ENCODE measurements at regions not wholly inside any gene's neighbourhood (a gene's known extent, or its start where the extent isn't known, plus 50 kb on each side); places are given as distances from the start of the nearest gene placed in this dataset.

- peaks cover 2 to 9% of the 10 kb centered on the region in 2 experiments; a peak in 1 of 5 replicates for H3K27me3 ChIP-seq (ENCODE audit: control insufficient read depth in 2 of 2, insufficient read depth in 2 of 2, low read length in 2 of 2)
- FAIRE-seq (no peak), DNase-seq (ENCODE audit: extremely low read depth in 1 of 4, low spot score in 3 of 4) (no peak), ATAC-seq (no peak)
- no peaks in the 10 kb centered on the region for H3K4me1 ChIP-seq (replicated peaks in 1 of 2; ENCODE audit: control insufficient read depth in 2 of 2, insufficient read depth in 2 of 2, low read length in 2 of 2)
- intact Hi-C loops (cut with micrococcal nuclease) (no loop called here), in situ Hi-C loops (cut with MboI) (no loop called here)
- no peak overlapping the region for H3K4me3 ChIP-seq
- ChIA-PET CTCF (ENCODE audit: low intra/inter-chr PET ratio) (no interaction called here), POLR2A (no interaction called here)
- no peak overlapping the region for H3K27ac ChIP-seq (ENCODE audit: extremely low read depth, low read depth, low read length)
- no peak overlapping the region for H2AFZ ChIP-seq (ENCODE audit: low read depth, low read length)
- H3K9me1 ChIP-seq (ENCODE audit: control insufficient read depth, insufficient read depth, low read length): no peaks in the 10 kb centered on the region
- no peaks in the 10 kb centered on the region for H3K36me3 ChIP-seq (ENCODE audit: control insufficient read depth, insufficient read depth, low read length)
- H3K9me3 ChIP-seq (replicated peaks; ENCODE audit: control insufficient read depth, insufficient read depth, low read depth, low read length): no peaks in the 10 kb centered on the region
- no peak overlapping the region for H3K4me2 ChIP-seq (ENCODE audit: insufficient read depth, low read length)
- TF ChIP-seq E2F5 (CRISPR knock-in tag; IDR thresholded peaks at IDR 0.05): no peak
- TF ChIP-seq NFE2L1 (tag; IDR thresholded peaks at IDR 0.05; ENCODE audit: borderline replicate concordance, low read depth): no peak
- no peak for TF ChIP-seq GATAD2A (IDR thresholded peaks at IDR 0.05)
- H3K9ac ChIP-seq (ENCODE audit: insufficient read depth in 1 of 2, low read depth in 2 of 2, low read length in 2 of 2): no peak overlapping the region
- H3K79me2 ChIP-seq (ENCODE audit: control insufficient read depth, insufficient read depth, low read length): no peaks in the 10 kb centered on the region
- BruUV-seq (replicated peaks): no TSS peak
- WGBS (ENCODE audit: insufficient coverage, low coverage, missing lambda C conversion rate): 0% methylated on average over 1 of the region's 1 CpG
- no peaks in the 10 kb centered on the region for H4K20me1 ChIP-seq (replicated peaks; ENCODE audit: control insufficient read depth, insufficient read depth, low read length)
These were observed 616.7 kb upstream of the ID2 start for GRCh38 chr2:8065191-8065590.

- no peaks in the 10 kb centered on the region for H3K27me3 ChIP-seq (ENCODE audit: control insufficient read depth in 2 of 2, insufficient read depth in 2 of 2, low read length in 2 of 2)
- H3K9ac ChIP-seq (ENCODE audit: insufficient read depth in 1 of 2, low read depth in 2 of 2, low read length in 2 of 2): no peak overlapping the region
- H3K36me3 ChIP-seq (ENCODE audit: control insufficient read depth, insufficient read depth, low read length): no peaks in the 10 kb centered on the region
- in situ Hi-C loops (cut with MboI) (no loop called here), intact Hi-C loops (cut with micrococcal nuclease) (no loop called here)
- H3K79me2 ChIP-seq (ENCODE audit: control insufficient read depth, insufficient read depth, low read length): no peaks in the 10 kb centered on the region
- no peaks in the 10 kb centered on the region for H3K9me3 ChIP-seq (replicated peaks; ENCODE audit: control insufficient read depth, insufficient read depth, low read depth, low read length)
- H3K9me1 ChIP-seq (ENCODE audit: control insufficient read depth, insufficient read depth, low read length): no peaks in the 10 kb centered on the region
- no peak for ATAC-seq
- CTCF ChIA-PET (ENCODE audit: low intra/inter-chr PET ratio): no interaction called here
- no peak overlapping the region for H3K4me3 ChIP-seq
- no peak overlapping the region for H3K27ac ChIP-seq (ENCODE audit: extremely low read depth, low read depth, low read length)
- WGBS (ENCODE audit: insufficient coverage, low coverage, missing lambda C conversion rate): 3% methylated on average over 9 of the region's 15 CpGs
- FAIRE-seq: no peak
- no peak for DNase-seq (ENCODE audit: extremely low read depth in 1 of 4, low spot score in 3 of 4)
- no peaks in the 10 kb centered on the region for H4K20me1 ChIP-seq (replicated peaks; ENCODE audit: control insufficient read depth, insufficient read depth, low read length)
- H3K4me1 ChIP-seq (replicated peaks in 1 of 2; ENCODE audit: control insufficient read depth in 2 of 2, insufficient read depth in 2 of 2, low read length in 2 of 2): no peaks in the 10 kb centered on the region
- H3K4me2 ChIP-seq (ENCODE audit: insufficient read depth, low read length): no peak overlapping the region
- POLR2A ChIA-PET: no interaction called here
- no peak overlapping the region for H2AFZ ChIP-seq (ENCODE audit: low read depth, low read length)
- no TSS peak for BruUV-seq (replicated peaks)
- no peak for TF ChIP-seq NEUROD1 (IDR thresholded peaks at IDR 0.05; ENCODE audit: borderline replicate concordance, low read depth, low read length, partially characterized antibody)
- peak; percentile 69 to 84 for TF ChIP-seq E2F6 (IDR thresholded peaks at IDR 0.05; ENCODE audit: borderline replicate concordance in 1 of 2, extremely low read depth in 1 of 2, insufficient read depth in 1 of 2, insufficient read length in 1 of 2, low read depth in 1 of 2, low read length in 1 of 2, poor library complexity in 1 of 2, severe bottlenecking in 1 of 2)
- TF ChIP-seq MYC (IDR thresholded peaks at IDR 0.05; ENCODE audit: low read depth, low read length): 0 out of 2 replicates have a peak, but pooled peaks have one; percentile 25
- TF ChIP-seq MYC (CRISPR knock-in tag; IDR thresholded peaks at IDR 0.05; ENCODE audit: borderline replicate concordance, low read depth): no peak
These were observed 614.0 kb upstream of the ID2 start for GRCh38 chr2:8067784-8068336.

Measured in K562 (cell line).